ENCODE measurements at regions not wholly inside any gene's neighbourhood (a gene's known extent, or its start where the extent isn't known, plus 50 kb on each side); places are given as distances from the start of the nearest gene placed in this dataset.

GRCh38 chr12:127106697-127107096, 1160.3 kb upstream of the TMEM132C start:
- TF ChIP-seq CTCF (IDR thresholded peaks at IDR 0.05; ENCODE audit: low read length): no peak
- TF ChIP-seq EZH2 (IDR thresholded peaks at IDR 0.05; ENCODE audit: borderline replicate concordance, low read length): no peak
